Spleen (tissue), 11 donors: ENCODE measurements at regions not wholly inside any gene's neighbourhood (a gene's known extent, or its start where the extent isn't known, plus 50 kb on each side); places are given as distances from the start of the nearest gene placed in this dataset.

Source experiments
- DNase-seq: peaks from one replicate; pipeline ENCODE4 v3.0.0-alpha.2; 2020
- H3K27ac ChIP-seq, 8 donors: fragments of 200-600 bp; sonication (generic) in 7 of 8; 1 replicate in 4 of 8; 2 replicates in 4 of 8; pipeline versions ENCODE4 v1.5.0 to v1.8.0; 2016 to 2021; ENCODE audit warnings: inconsistent platforms in 4 of 8, mild to moderate bottlenecking in 4 of 8, moderate library complexity in 1 of 8
- H3K27me3 ChIP-seq, 7 donors: fragments of 200-600 bp; sonication (generic) in 6 of 7; replicated peaks in 1 of 7; 1 replicate in 4 of 7; 2 replicates in 3 of 7; pipeline versions ENCODE4 v1.5.0 to v1.8.0; 2016 to 2021; ENCODE audit warnings: inconsistent platforms in 3 of 7, mild to moderate bottlenecking in 1 of 7
- H3K36me3 ChIP-seq, 6 donors: fragments of 200-600 bp; sonication (generic) in 5 of 6; 1 replicate in 4 of 6; 2 replicates in 2 of 6; pipeline versions ENCODE4 v1.5.0 to v1.8.0; 2016 to 2021; ENCODE audit warnings: inconsistent platforms in 2 of 6
- H3K4me1 ChIP-seq, 6 donors: fragments of 200-600 bp; sonication (generic) in 5 of 6; 1 replicate in 3 of 6; 2 replicates in 3 of 6; pipeline versions ENCODE4 v1.5.0 to v1.8.0; 2016 to 2021; ENCODE audit warnings: inconsistent platforms in 3 of 6
- H3K4me3 ChIP-seq, 8 donors: fragments of 200-600 bp; sonication (generic) in 7 of 8; 1 replicate in 4 of 8; 2 replicates in 4 of 8; pipeline versions ENCODE4 v1.5.0 to v1.8.0; 2016 to 2021; ENCODE audit warnings: inconsistent platforms in 4 of 8, mild to moderate bottlenecking in 4 of 8, moderate library complexity in 2 of 8
- H3K9me3 ChIP-seq, 8 donors: fragments of 200-600 bp; sonication (generic) in 7 of 8; 1 replicate in 4 of 8; 2 replicates in 4 of 8; pipeline versions ENCODE4 v1.5.0 to v1.8.0; 2016 to 2021; ENCODE audit warnings: inconsistent platforms in 4 of 8
- POLR2A ChIP-seq, 3 donors: fragments of 450-650 bp; IDR thresholded peaks; one replicate each; pipeline ENCODE4 v1.5.1; 2017; ENCODE audit warnings: antibody characterized with exemption in 3 of 3, mild to moderate bottlenecking in 1 of 3
- POLR2AphosphoS5 ChIP-seq, 3 donors: sonication (generic); formaldehyde crosslinking; IDR thresholded peaks; one replicate each; pipeline ENCODE4 v1.5.1; 2017; ENCODE audit warnings: antibody characterized with exemption in 3 of 3
- WGBS, 5 donors: extraction: QIAGEN DNeasy Blood & Tissue Kit in 3 of 5; methylation state at CpG; one replicate each; pipeline versions ENCODE4 v1.1.5 to v1.1.7; 2013 to 2018; 5-methylcytosine and 5-hydroxymethylcytosine counted together
- intact Hi-C: fragments of 100-400 bp; cut with DNase I; formaldehyde crosslinking; loops from one replicate; pipeline ENCODE4 v1.15.0; 2023; ENCODE audit warnings: low total_unique reads
- TF ChIP-seq, protein P1 (sequence below), 11 experiments: fragments of 200-600 bp in 7 of 11; fragments of 450-650 bp in 4 of 11; sonication (generic) in 4 of 11; IDR thresholded peaks in 8 of 11; conservative IDR thresholded peaks in 3 of 11; 1 replicate in 7 of 11; 2 replicates in 4 of 11; pipeline versions ENCODE4 v1.4.0 to v1.8.0; 2016 to 2021; ENCODE audit warnings: antibody characterized with exemption in 11 of 11, inconsistent platforms in 4 of 11, mild to moderate bottlenecking in 1 of 11
- donor health status: healthy with polysubstance abuse.
- donor health status: DM: no; HTN: no; CAD: no; lungs with moderate emphysema.
- donor health status: DM: no; HTN: no; CAD: no.
- donor health status: Bipolar disorder and iron deficiency.
- donor health status: healthy.
- donor health status: DM: no; HTN: no; CAD: no.
- donor health status: DM: yes; HTN: yes; CAD: no.

- Histone ChIP-seq H3K27ac (no peak overlapping the region), H3K27me3 (no peaks in the 10 kb centered on the region), H3K4me3 (no peak overlapping the region), H3K4me1 (peaks cover 0 to 16% (median 0%) of the 10 kb centered on the region in 6 donors), H3K36me3 (no peaks in the 10 kb centered on the region), H3K9me3 (no peaks in the 10 kb centered on the region)
- TF ChIP-seq POLR2AphosphoS5 (IDR thresholded peaks at IDR 0.05) (no peak), POLR2A (IDR thresholded peaks at IDR 0.05) (no peak)
- TF ChIP-seq, protein P1, sequence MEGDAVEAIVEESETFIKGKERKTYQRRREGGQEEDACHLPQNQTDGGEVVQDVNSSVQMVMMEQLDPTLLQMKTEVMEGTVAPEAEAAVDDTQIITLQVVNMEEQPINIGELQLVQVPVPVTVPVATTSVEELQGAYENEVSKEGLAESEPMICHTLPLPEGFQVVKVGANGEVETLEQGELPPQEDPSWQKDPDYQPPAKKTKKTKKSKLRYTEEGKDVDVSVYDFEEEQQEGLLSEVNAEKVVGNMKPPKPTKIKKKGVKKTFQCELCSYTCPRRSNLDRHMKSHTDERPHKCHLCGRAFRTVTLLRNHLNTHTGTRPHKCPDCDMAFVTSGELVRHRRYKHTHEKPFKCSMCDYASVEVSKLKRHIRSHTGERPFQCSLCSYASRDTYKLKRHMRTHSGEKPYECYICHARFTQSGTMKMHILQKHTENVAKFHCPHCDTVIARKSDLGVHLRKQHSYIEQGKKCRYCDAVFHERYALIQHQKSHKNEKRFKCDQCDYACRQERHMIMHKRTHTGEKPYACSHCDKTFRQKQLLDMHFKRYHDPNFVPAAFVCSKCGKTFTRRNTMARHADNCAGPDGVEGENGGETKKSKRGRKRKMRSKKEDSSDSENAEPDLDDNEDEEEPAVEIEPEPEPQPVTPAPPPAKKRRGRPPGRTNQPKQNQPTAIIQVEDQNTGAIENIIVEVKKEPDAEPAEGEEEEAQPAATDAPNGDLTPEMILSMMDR (IDR thresholded peaks at IDR 0.05 in 8 of 11, conservative IDR thresholded peaks at IDR 0.05 in 3 of 11), result no peak
- DNase-seq, result no peak
- WGBS, 5 donors, result 82 to 93% (median 91%) methylated on average over 6 of the region's 6 CpGs
- intact Hi-C loops, result no loop called here
Observed at GRCh38 chr5:125194883-125195282, 448.4 kb upstream of the ZNF608 start.

- intact Hi-C loops, result no loop called here
- 83 to 93% (median 91%) methylated on average over 13 of the region's 13 CpGs for WGBS, 5 donors
Observed at GRCh38 chr5:125196481-125197111, 450.2 kb upstream of the ZNF608 start.

GRCh38 chr5:125197321-125197720, 450.9 kb upstream of the ZNF608 start:
- Histone ChIP-seq H3K27me3 (no peaks in the 10 kb centered on the region), H3K4me1 (peaks cover 0 to 12% (median 0%) of the 10 kb centered on the region in 6 donors), H3K36me3 (no peaks in the 10 kb centered on the region), H3K9me3 (no peaks in the 10 kb centered on the region), H3K27ac (no peak overlapping the region), H3K4me3 (no peak overlapping the region)
- TF ChIP-seq POLR2AphosphoS5 (IDR thresholded peaks at IDR 0.05), result no peak
- TF ChIP-seq, protein P1 (IDR thresholded peaks at IDR 0.05 in 8 of 11, conservative IDR thresholded peaks at IDR 0.05 in 3 of 11), result no peak
- TF ChIP-seq POLR2A (IDR thresholded peaks at IDR 0.05), result no peak
- WGBS, 5 donors, result 86 to 95% (median 91%) methylated on average over 2 of the region's 2 CpGs
- intact Hi-C loops, result no loop called here
- no peak for DNase-seq

More at GRCh38 chr5:125196481-125197111, 450.2 kb upstream of the ZNF608 start:
- Histone ChIP-seq H3K4me3 (no peak overlapping the region), H3K27ac (no peak overlapping the region), H3K4me1 (peaks cover 0 to 13% (median 0%) of the 10 kb centered on the region in 6 donors), H3K9me3 (no peaks in the 10 kb centered on the region), H3K36me3 (no peaks in the 10 kb centered on the region), H3K27me3 (no peaks in the 10 kb centered on the region)
- no peak for DNase-seq
- TF ChIP-seq POLR2AphosphoS5 (IDR thresholded peaks at IDR 0.05) (no peak), POLR2A (IDR thresholded peaks at IDR 0.05) (no peak)
- TF ChIP-seq, protein P1 (IDR thresholded peaks at IDR 0.05 in 8 of 11, conservative IDR thresholded peaks at IDR 0.05 in 3 of 11), result no peak

DNA sequence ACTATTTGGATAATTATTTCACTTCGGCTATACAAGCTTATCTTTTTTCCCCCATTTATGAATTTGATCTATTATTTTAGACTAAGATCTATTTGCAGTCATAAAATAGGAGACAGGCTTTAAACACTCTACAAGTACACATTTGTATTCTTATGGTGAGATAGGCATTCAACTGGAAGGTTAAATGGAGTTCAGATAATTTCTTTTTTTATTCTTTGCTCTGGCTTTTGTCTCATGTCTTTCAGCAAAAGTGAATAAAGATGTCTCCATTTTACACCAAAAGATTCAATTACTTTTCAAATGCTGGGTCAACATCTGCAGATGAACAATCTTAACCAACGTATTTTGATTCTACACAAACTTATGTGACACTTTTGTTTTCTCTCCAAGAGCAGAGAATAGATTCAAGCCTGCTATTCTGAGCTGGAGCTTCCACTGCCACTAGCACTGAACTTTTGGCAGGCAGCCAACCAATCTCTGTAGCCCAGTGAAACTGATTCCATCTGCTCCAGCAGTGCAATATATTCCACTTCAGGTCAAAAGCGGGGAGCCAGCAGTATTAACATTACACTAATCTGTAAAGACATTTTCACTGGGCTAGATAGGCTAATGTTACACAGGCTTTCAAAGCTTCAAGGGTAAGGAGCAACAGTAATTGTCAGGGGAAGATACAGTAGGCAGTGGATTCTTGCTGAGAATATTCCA, 452.0 kb upstream of the ZNF608 start:
- TF ChIP-seq, protein P1 (IDR thresholded peaks at IDR 0.05 in 8 of 11, conservative IDR thresholded peaks at IDR 0.05 in 3 of 11), result no peak
- TF ChIP-seq POLR2AphosphoS5 (IDR thresholded peaks at IDR 0.05), result no peak
- TF ChIP-seq POLR2A (IDR thresholded peaks at IDR 0.05), result no peak
- intact Hi-C loops, result no loop called here
- H3K4me1 ChIP-seq, result peaks cover 0 to 12% (median 0%) of the 10 kb centered on the region in 6 donors
- H3K4me3 ChIP-seq, result no peak overlapping the region
- H3K9me3 ChIP-seq, result no peaks in the 10 kb centered on the region
- no peak overlapping the region for H3K27ac ChIP-seq
- 65 to 84% (median 71%) methylated on average over 3 of the region's 3 CpGs for WGBS, 5 donors
- no peaks in the 10 kb centered on the region for H3K36me3 ChIP-seq
- DNase-seq, result no peak
- H3K27me3 ChIP-seq, result no peaks in the 10 kb centered on the region
